HK-2 (cell line): ENCODE measurements at regions not wholly inside any gene's neighbourhood (a gene's known extent, or its start where the extent isn't known, plus 50 kb on each side); places are given as distances from the start of the nearest gene placed in this dataset.

ENCODE experiments used
- DNase-seq: peaks from one replicate; pipeline ENCODE4 v3.0.0-alpha.2; 2018; ENCODE audit not compliant: unreplicated experiment

- no peak for DNase-seq
Observed at GRCh38 chr10:28962768-28963167, 285.4 kb downstream of the BAMBI start.

DNA sequence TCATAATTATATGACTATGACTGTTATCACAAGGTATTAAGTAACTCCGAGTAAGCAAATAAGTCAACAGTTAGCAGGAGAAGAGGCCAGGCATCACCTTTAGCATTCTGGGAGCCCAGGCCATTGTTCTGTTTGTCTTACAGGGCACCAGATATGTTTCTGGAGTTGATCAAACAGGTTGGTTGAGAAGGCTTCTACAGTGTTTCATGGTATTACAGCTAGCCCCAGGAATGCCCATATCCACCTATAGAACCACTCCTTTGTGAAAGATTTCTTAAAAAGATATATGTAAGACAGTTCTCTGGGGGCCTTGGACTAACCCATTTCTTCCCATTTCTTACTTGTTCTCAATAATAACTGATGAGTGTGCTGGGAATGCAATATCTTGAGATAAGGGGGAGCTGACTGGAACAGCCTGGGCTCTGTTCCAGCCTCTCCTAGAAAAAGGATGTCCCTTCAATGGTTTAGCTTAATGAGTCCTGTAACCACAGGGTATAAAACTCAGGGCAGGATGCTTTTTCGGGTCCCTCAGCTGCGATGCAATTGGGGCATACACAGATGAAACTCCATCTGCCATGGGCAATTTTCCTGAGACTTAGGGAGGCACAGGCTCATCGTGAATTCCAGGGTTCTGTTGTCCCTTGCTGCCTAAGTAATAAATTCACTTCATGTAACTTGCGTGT, 286.4 kb downstream of the BAMBI start:
- no peak for DNase-seq

DNA sequence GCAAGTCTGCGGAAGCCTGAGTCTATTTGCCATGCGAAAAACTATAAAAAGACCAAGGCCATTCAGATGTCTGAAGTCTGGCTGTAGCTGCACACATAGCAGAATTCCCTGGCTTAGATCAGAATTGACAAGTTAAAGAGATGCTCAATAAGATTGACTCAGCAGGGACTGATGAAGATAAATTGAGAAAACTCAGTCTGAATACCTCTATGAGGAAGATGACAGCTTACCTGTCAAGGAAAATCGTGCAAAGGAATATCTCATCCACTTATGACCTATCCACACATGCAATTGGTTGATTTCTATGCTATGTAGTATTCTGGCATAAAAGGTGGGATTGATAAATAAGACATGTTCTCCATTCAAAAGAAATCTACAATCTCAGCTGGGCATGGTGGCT, 288.6 kb downstream of the BAMBI start:
- DNase-seq: no peak

- DNase-seq: no peak
Observed at GRCh38 chr10:28967031-28967430, 289.7 kb downstream of the BAMBI start.

DNA sequence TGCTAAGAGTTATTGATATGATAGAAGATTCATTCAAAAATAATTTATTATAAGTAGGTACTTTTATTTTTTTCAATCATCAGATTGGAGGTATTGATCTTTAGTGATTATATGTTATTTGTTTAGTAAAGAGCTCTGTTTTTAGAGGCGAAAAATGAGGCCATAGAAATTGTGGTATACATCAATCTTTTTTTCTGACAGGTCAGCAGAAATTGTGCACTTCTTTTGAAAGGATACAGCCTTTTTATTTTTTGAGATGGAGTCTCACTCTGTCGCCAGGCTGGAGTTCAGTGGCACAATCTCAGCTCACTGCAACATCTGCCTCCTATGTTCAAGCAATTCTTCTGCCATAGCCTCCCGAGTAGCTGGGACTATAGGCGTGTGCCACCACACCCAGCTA, 292.1 kb downstream of the BAMBI start:
- no peak for DNase-seq

DNA sequence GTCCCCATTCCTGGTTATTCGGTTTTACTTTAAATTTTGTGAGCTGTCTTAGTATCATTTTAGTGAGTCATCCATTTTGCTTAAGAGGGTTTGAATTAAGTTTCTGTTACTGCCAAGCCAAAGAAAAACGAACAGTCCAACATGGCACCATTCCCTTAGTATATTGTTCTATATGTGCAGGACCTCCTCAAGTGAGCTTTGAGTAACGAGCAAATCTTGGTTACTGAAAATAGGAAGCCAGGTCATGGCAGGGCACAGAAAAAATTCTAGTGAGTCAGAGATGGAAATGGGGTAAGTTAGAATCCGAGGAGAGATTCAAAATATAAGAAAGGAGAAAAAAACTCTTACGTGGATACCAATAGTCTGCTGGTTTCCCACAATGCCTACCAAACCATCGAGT, 292.9 kb downstream of the BAMBI start:
- no peak for DNase-seq

DNA sequence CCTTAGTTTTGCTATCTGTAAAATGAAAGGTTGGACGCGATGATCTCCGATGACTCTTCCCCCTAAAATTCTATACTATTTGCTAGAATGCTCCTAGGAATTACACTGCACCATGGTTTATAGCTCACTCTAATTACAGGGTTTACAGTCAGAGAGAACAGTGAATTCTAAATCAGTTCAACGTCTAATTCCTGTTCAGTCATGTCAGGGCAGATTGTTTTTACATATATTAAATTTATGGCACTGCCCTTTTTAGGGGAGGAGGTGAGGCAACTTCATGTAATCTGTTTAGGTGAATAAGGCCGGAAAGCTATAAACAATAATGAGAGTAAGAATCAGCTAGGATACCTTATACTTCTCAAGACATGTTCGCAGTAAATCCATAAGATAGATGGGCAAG, 293.9 kb downstream of the BAMBI start:
- no peak for DNase-seq

- DNase-seq: no peak
Observed at GRCh38 chr10:28971764-28972163, 294.4 kb downstream of the BAMBI start.

DNA sequence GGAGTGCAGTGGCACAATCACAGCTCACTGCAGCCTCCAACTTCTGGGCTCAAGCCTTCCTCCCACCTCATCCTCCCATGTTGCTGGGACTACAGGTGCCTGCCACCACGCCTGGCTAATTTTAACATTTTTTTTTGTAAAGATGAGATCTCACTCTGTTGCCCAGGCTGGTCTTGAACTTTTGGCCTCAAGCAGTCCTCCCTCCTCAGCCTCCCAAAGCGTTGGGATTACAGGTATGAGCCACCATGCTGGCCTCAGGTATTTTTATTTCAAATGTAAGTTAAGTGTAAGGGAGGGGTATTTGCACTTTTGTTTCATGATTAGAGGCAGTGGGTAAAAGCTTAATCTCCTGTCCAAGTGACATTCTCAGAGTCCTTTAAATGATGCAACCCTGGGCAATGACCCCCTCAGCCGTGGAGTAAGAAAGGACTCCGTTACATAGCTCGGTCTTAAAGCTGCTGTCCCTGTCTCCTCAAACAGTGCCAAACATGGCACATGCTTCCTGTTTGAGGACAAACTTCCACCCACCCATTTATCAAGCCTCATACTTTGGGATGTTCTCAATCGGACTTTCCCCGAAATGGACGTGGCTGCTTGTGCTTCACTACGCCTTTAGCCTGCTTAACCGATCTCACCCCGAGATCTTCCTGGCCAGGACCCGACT, 296.1 kb downstream of the BAMBI start:
- DNase-seq: no peak

- DNase-seq: no peak
Observed at GRCh38 chr10:28975891-28976531, 298.7 kb downstream of the BAMBI start.

DNA sequence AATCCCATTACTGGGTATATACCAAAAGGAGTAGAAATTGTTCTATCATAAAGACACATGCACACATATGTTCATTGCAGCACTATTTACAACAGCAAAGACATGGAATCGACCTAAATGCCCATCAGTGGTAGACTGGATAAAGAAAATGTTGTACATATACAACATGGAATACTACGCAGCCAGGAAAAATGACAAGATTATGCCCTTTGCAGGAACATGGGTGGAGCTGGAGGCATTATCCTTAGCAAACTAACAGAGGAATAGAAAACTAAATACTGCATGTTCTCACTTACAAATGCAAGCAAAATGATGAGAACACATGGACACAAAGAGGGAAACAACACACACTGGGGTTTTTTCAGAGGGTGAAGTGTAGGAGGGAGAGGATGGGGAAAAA, 300.2 kb downstream of the BAMBI start:
- no peak for DNase-seq

- no peak for DNase-seq
Observed at GRCh38 chr10:28980264-28980663, 302.9 kb downstream of the BAMBI start.

- DNase-seq: no peak
Observed at GRCh38 chr10:28981007-28981406, 303.7 kb downstream of the BAMBI start.

GRCh38 chr10:28982974-28983373, 305.7 kb downstream of the BAMBI start:
- no peak for DNase-seq

GRCh38 chr10:28983799-28984198, 305.1 kb upstream of the LYZL1 start:
- DNase-seq: no peak

DNA sequence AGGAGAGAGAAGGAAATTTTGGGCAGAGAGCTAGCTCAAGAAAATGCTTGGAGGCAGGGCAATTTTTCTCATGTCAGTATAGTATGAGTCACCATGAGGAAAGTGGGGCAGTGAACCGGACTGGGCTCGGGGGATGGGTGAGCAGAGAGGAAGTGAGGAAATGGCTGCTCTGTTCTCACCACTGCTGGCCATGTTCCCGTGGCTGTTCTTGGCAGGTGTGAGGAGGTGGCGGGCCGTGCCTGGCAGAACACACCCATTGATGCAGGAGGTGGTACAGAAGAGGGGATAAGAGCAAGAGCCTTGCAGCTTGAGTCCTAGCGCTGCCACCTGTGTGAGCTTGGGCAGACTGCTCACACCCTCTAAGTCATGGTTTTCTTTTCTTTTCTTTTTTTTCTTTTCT, 304.4 kb upstream of the LYZL1 start:
- peak; percentile 61 for DNase-seq

- no peak for DNase-seq
Observed at GRCh38 chr10:28985137-28985885, 303.6 kb upstream of the LYZL1 start.

- DNase-seq: no peak
Observed at GRCh38 chr10:28986117-28986792, 302.6 kb upstream of the LYZL1 start.

GRCh38 chr10:28986856-28987255, 302.0 kb upstream of the LYZL1 start:
- DNase-seq: no peak

- DNase-seq: no peak
Observed at GRCh38 chr10:28987555-28988320, 301.1 kb upstream of the LYZL1 start.

DNA sequence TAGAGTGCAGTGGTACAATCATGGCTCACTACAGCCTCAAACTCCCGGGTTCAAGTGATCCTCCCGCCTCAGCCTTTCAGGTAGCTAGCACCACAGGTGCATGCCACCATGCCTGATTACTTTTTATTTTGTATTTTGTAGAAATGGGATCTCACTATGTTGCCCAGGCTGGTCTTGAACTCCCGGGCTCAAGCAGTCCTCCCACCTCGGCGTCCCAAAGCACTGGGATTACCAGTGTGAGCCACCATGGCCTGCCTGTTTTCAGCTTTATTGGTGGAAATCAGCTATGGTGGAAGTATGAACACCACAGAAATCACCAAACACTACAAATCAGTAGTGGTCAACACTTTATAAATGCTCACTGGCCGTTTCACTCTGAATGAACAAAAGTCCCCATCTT, 299.9 kb upstream of the LYZL1 start:
- no peak for DNase-seq
